Stimulated activated naive CD8-positive, alpha-beta T cell treated with anti-CD3 and anti-CD28 coated beads, Interleukin-15, amount 100 ng/mL, for 72 hours (primary cell): ENCODE measurements at regions not wholly inside any gene's neighbourhood (a gene's known extent, or its start where the extent isn't known, plus 50 kb on each side); places are given as distances from the start of the nearest gene placed in this dataset.

Source experiments
- ATAC-seq: fragments of 150-1000 bp; cut with Tn5 transposase; 2 replicates; pipeline ENCODE4 v1.10.0; 2021; ENCODE audit warnings: mild to moderate bottlenecking, moderate library complexity
- DNase-seq, 2 donors: peaks; one replicate each; pipeline ENCODE4 v3.0.0; 2021 to 2022
- H3K27ac Mint-ChIP-seq, 2 donors: one replicate each; pipeline ENCODE4 v1.8.0; 2022; ENCODE audit warnings: mild to moderate bottlenecking in 2 of 2, mixed read lengths in 2 of 2, moderate library complexity in 2 of 2
- H3K27me3 Mint-ChIP-seq: one replicate; pipeline ENCODE4 v1.8.0; 2022; ENCODE audit warnings: mixed read lengths
- H3K4me1 Mint-ChIP-seq: one replicate; pipeline ENCODE4 v1.8.0; 2022; ENCODE audit warnings: mild to moderate bottlenecking, mixed read lengths
- H3K4me3 Mint-ChIP-seq, 2 donors: one replicate each; pipeline ENCODE4 v1.8.0; 2022; ENCODE audit warnings: mild to moderate bottlenecking in 2 of 2, mixed read lengths in 2 of 2, moderate library complexity in 1 of 2
- H3K9me3 Mint-ChIP-seq, 2 donors: one replicate each; pipeline ENCODE4 v1.8.0; 2022; ENCODE audit warnings: mixed read lengths in 2 of 2

DNA sequence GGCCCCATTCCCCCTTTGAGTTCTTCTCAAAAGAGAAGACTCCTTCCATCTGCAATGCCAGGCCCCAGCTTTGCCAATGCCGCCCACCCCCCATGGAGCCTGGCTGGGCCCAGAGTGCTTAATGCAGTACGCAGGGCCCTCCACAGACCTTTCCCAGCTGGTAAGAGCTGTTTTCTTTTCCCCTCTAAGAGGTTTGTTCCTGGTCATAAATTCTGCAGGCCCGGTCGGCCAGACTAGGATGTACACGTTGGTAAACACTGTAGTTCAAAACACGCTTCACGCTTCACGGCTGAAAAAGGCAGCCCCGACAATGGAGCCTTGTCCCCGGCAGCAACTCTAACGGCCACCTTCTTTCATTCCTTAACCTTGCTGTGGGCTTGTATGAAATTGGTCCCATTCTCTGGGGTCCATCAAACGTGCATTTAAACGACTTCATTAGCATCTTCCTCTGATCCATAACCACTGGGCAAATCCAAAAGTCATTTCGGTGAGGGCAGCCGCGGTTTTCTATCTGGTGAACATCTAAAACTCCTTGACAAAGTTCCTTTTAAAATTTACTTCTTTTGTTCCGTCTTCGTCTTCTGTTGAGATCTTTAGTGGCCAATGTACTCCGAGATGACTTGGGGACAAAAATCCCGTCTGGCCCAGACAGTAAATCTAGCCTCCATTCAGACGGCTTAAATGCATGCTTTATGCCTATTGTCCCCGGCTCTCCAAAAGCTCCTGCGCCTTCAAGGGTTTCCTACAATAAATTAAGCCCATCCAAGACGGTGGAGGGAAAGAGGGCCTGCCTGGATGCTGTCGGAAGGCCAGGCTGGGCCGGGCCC, 60.0 kb upstream of the MYEOV start:
- ATAC-seq (no peak), DNase-seq (no peak)
- Mint-ChIP-seq H3K4me1 (peaks cover 17% of the 10 kb centered on the region), H3K27ac (peak overlapping the region in 1 of 2 donors; percentile 10), H3K9me3 (no peaks in the 10 kb centered on the region), H3K27me3 (peaks cover 25% of the 10 kb centered on the region), H3K4me3 (no peak overlapping the region)

DNA sequence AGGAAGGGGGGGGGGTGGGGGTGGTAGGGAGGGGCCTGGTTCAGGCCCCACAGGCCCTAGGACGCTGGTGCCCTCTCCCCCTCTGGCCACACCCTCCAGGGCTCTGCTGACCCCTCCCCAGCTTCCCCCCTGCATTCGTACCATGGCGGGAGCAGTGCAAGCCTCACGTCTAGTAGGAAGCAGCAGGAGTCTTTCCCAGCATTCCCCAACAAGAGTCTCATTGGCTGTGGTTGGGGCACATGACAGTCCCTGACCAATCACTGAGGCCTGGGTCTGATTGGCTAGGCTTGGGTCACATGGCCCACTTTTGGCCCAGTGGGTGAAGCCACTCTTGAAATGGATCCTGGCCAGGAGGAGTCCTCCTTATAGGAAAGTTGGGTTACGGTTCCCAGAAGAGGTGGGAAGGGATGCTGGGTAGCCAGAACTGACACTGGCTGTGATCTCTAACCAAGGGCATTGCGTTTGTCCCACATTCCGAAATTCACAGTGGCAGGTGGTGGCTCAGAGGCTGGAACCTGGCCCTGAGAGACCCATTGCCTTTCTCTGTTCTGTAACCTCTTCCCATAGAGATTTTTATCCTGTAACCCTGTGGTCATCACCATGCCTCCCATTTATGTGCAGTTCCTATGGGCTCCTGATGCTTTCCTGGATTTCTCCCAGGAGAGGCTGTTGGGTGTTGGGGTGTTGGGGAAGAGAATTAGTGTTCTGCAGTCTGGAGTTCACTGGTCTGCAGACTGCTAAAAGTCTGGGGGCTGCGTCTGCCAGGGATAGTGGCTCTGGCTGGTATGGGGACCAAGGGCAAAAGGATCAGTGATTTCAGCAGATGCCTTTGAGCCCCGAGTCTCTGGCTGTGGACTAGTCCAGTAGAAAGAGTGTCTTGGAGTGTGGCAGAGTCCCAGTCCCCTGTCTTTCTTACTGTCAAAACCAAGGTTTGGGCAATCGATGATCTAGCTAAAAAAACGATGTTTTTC, 58.9 kb upstream of the MYEOV start:
- H3K4me1 Mint-ChIP-seq, result peaks cover 26% of the 10 kb centered on the region

DNA sequence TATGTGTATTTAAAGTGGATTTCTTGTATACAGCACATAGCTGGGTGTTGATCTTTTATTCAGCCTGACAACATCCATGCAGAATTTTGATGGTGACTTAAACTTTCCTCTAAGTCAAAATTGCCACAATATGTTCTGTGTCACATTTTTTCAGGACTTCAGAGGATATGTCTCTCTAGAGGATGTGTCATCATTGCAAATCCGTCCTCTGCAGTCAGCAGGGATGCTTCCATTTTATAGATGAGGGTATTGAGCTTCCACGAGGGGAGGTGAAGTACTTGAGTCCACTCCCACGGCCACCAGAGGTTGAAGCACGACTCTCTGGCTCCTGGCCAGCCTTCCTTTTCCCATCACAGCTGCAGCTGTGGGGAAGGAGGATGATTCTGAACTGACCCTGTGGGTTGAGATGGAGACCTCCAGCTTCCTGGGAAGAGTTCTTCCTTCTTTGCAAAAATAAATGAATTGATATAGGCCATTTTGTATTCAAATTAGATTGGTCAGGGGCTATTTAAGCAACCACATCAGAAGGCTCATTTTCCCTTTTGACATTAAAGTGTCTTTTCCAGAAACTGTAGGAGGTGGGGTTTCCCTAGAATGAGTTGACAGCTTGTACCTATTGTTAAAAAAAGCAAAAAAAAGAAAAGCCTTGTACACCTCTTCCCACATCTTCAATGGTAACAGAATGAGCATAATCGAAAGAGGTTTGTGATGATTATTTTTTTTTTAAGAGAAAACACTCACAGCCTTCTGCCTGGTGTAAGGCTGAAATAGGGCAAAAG, 55.2 kb upstream of the MYEOV start:
- peaks cover 9 to 11% of the 10 kb centered on the region in 2 donors for H3K9me3 Mint-ChIP-seq
- H3K27me3 Mint-ChIP-seq, result peaks cover 8% of the 10 kb centered on the region
- H3K27ac Mint-ChIP-seq, result peak overlapping the region; percentile 3 to 16
- peaks cover 50% of the 10 kb centered on the region for H3K4me1 Mint-ChIP-seq
- DNase-seq (no peak), ATAC-seq (peak; percentile 89)
- peak overlapping the region; percentile 33 to 34 for H3K4me3 Mint-ChIP-seq

More for the DNA sequence above, 58.9 kb upstream of the MYEOV start:
- peaks cover 25% of the 10 kb centered on the region for H3K27me3 Mint-ChIP-seq
- ATAC-seq, result peak; percentile 47
- no peaks in the 10 kb centered on the region for H3K9me3 Mint-ChIP-seq
- no peak overlapping the region for H3K4me3 Mint-ChIP-seq
- H3K27ac Mint-ChIP-seq, result no peak overlapping the region
- DNase-seq, result no peak

DNA sequence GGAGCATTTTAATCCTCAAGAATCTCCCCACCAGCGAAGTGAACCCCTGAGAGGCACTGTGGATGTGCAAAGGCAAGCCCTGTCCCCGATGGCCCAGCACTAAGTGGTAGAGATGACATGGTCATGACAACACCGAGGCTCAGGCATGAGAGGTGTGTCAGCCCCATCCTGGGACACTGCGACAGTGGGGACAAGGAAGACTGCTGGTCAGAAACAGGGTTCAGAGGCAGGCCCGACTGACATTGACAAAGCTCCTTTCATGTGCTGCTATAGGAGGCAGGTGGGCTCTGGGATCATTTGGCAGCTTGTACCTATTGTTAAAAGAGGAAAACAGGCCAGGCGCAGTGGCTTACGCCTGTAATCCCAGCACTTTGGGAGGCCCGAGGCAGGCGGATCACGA, 54.3 kb upstream of the MYEOV start:
- Mint-ChIP-seq H3K9me3 (peaks cover 9 to 13% of the 10 kb centered on the region in 2 donors), H3K4me1 (peaks cover 45% of the 10 kb centered on the region), H3K4me3 (no peak overlapping the region), H3K27ac (no peak overlapping the region), H3K27me3 (peaks cover 8% of the 10 kb centered on the region)
- no peak for ATAC-seq
- no peak for DNase-seq

DNA sequence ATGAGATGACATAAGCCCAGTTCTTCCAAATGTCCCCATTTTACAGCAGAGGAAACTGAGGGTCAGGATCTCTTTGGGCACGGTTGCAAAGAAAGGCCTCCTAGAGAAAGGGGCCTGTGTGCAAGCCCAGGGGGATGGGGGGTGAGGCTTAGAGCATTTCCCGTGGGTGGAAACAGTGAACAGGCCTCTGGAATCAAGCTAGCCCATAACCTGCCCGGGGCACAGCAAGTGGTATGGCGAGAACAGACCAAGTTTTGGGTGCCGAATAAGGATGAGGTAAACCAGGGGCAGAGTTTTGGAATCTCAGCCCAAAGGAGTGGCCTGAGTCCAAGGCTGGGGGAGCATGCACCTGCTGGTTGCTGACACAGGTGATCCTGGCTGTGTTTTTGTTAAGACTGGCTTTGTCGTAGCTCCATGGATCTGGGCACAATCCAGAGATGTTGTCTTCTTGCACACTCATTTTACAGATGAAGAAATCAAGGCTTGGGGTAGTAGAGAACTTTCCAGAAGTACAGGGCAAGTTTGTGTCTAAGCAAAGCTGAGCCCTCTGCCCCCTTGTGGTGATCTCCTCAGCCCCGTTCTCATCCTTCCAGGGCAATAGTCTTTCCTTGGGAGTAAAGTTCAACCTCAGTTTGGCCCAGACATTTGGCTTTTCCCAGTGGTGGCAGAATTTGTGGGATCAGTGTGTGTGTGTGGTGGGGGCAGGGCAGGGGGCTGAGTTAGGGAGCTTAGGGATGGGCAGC, 53.5 kb upstream of the MYEOV start:
- H3K4me3 Mint-ChIP-seq, result no peak overlapping the region
- peaks cover 9 to 13% of the 10 kb centered on the region in 2 donors for H3K9me3 Mint-ChIP-seq
- no peak overlapping the region for H3K27ac Mint-ChIP-seq
- DNase-seq (no peak), ATAC-seq (no peak)
- H3K27me3 Mint-ChIP-seq, result peaks cover 1% of the 10 kb centered on the region
- peaks cover 42% of the 10 kb centered on the region for H3K4me1 Mint-ChIP-seq

DNA sequence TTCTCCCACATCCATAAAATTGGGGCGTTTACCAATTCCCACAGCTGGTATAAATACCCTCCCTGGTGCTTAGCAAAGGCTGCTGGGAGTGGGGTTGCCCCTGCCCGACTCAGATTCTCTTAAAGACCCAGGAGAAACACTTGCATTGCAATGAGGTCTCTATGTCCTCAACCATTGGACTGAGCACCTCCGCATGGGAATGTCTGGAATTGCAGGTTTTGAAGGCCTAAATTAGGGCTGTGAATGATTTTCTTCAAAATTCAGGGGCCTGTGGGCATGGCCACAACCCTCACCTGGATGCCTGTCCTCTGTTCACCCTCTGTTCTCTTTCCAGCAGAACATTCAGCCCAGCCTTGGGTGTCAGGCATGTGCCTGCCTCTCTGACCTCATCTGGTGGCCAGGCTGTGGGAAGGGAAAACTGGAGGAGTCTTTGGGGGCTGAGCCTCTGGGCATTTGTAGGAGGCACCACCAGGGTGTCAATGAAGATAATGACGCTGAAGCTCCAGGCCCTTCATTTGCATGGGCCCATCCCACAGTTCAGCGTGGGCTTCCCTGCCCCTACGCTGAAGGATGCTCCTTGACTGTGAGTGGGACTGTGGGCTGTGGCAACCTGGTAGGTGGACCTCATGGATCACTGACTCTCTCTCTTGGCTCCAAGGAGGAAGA, 52.7 kb upstream of the MYEOV start:
- Mint-ChIP-seq H3K27ac (no peak overlapping the region), H3K27me3 (no peaks in the 10 kb centered on the region), H3K9me3 (peaks cover 9 to 13% of the 10 kb centered on the region in 2 donors)

DNA sequence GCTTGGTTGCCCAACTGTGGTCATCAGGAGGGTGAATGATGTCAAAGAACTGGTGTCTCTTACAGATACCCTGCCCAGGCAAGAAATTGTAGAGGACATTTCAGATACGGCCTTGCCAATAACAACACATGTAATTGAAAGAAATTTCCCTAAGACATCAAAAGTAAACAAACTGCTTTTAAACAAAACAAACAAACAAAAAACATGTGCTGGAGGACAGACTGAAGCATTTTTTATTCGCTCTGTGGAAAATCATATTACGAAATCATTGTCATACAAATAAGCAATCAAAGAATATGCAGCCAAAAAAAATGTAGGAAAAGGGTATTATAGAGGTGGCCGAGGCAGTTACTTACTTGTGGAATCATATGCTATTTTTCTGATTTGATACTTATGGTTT, 52.1 kb upstream of the MYEOV start:
- no peak overlapping the region for H3K4me3 Mint-ChIP-seq
- no peaks in the 10 kb centered on the region for H3K27me3 Mint-ChIP-seq
- H3K27ac Mint-ChIP-seq, result no peak overlapping the region
- no peak for ATAC-seq
- peaks cover 9 to 13% of the 10 kb centered on the region in 2 donors for H3K9me3 Mint-ChIP-seq
- DNase-seq, result no peak
- H3K4me1 Mint-ChIP-seq, result peaks cover 42% of the 10 kb centered on the region

More for the DNA sequence above, 52.7 kb upstream of the MYEOV start:
- ATAC-seq (no peak), DNase-seq (no peak)
- H3K4me3 Mint-ChIP-seq, result no peak overlapping the region
- peaks cover 42% of the 10 kb centered on the region for H3K4me1 Mint-ChIP-seq

DNA sequence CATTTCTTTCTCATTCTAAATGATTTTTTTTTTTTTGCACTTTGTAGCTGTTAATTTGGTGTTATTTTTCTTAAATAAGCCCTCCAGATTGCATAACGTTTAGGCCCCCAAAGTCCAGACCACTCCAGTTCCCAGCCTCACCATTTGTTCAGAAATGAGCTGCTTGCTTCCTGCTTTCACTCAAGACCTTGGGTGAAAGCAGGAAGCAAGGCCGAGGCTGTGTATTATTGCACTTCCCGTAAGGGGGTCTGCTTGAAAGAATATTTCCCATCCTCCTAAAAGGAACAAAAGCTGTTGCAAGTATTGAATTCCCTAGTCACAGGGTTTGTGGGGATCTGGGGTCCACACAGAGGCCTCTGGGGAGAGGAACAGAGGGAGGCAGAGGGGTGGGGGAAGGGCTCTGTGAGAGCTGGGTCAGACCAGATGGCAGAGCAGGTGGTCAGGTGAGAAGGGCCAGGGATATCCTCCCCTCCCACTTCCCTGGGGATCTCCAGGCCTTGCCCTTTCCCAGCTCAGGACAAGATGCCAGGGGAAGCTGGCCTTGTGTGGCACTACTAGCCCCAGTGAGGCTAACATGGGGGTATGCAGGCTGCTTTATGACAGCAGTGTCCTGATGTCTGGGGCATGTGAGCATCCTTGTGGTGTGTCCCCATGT, 51.6 kb upstream of the MYEOV start:
- Mint-ChIP-seq H3K27ac (peak overlapping the region; percentile 91 to 92), H3K27me3 (no peaks in the 10 kb centered on the region), H3K9me3 (peaks cover 9 to 13% of the 10 kb centered on the region in 2 donors), H3K4me3 (peak overlapping the region in 1 of 2 donors; percentile 31), H3K4me1 (peaks cover 42% of the 10 kb centered on the region)
- ATAC-seq (no peak), DNase-seq (no peak)

DNA sequence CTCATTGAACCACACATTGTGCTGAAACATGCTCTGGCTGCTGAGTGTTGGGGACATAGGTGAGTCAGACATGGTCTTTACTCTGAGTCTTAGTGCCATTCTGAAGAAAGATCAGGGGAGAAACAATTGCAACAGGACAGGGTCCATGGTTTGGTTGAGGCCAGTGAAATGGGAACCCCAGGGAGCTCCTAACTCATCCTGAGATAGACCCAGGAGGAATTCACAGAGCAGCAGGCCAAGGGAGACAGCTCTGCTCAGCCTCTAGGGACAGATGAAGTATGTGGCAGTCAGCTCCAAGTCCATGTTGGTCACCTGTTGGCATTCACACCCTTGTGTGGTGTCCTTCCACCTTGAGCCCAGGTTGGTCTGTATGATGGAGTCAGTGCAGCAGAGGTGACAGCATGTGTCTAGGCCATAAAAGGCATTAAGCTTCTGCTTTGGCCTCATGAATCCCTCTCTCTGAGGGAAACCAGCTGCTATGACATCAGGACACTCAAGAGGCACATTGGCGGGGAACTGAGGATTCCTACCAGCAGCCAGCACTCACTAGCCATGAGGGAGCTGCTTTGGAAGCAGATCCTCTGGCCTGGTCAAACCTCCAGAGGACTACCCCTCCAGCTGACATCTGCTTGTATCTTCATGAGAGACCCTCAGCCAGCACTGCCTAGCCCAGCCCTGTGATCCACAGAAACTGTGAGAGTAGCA, 50.3 kb upstream of the MYEOV start:
- DNase-seq (no peak), ATAC-seq (no peak)
- no peak overlapping the region for H3K27ac Mint-ChIP-seq
- H3K27me3 Mint-ChIP-seq, result peaks cover 8% of the 10 kb centered on the region
- H3K9me3 Mint-ChIP-seq, result peaks cover 9 to 13% of the 10 kb centered on the region in 2 donors
- peaks cover 36% of the 10 kb centered on the region for H3K4me1 Mint-ChIP-seq
- H3K4me3 Mint-ChIP-seq, result no peak overlapping the region
